Lung (tissue), 9 donors: ENCODE measurements at regions not wholly inside any gene's neighbourhood (a gene's known extent, or its start where the extent isn't known, plus 50 kb on each side); places are given as distances from the start of the nearest gene placed in this dataset.
A peak's percentile ranks its signal among the peaks of the same experiment; 100 is the strongest.
"Not testable (repeated sequence)": the region's sequence is repeated elsewhere in the genome, so short reads cannot be mapped to it uniquely, and the experiment has no call there.

Source experiments
- ATAC-seq: fragments of 200-7000 bp; cut with Tn5 transposase; one replicate; pipeline ENCODE4 v1.9.1; 2020; ENCODE audit warnings: moderate number of reproducible peaks; ENCODE audit not compliant: insufficient read depth, low FRiP score
- DNase-seq, 3 donors: peaks; one replicate each; pipeline ENCODE4 v3.0.0-alpha.2; 2013 to 2017
- H3K27ac ChIP-seq, 2 donors: one replicate each; pipeline ENCODE4 v1.5.1; 2013; ENCODE audit warnings: mild to moderate bottlenecking in 2 of 2, moderate library complexity in 2 of 2, control low read depth in 1 of 2, inconsistent platforms in 1 of 2, low read depth in 1 of 2, low read length in 1 of 2
- H3K27me3 ChIP-seq, 3 donors: one replicate each; pipeline ENCODE4 v1.5.1; 2013; ENCODE audit warnings: low read length in 2 of 3; ENCODE audit not compliant: control insufficient read depth in 3 of 3, insufficient read depth in 3 of 3
- H3K36me3 ChIP-seq, 4 donors: one replicate each; pipeline ENCODE4 v1.5.1; 2013; ENCODE audit warnings: low read length in 4 of 4, mild to moderate bottlenecking in 1 of 4, moderate library complexity in 1 of 4; ENCODE audit not compliant: control insufficient read depth in 4 of 4, insufficient read depth in 4 of 4
- H3K4me1 ChIP-seq, 5 donors: one replicate each; pipeline ENCODE4 v1.5.1; 2013; ENCODE audit warnings: low read length in 5 of 5, mild to moderate bottlenecking in 2 of 5, moderate library complexity in 1 of 5; ENCODE audit not compliant: control insufficient read depth in 5 of 5, insufficient read depth in 5 of 5
- H3K4me3 ChIP-seq: one replicate; pipeline ENCODE4 v1.5.1; 2013; ENCODE audit warnings: mild to moderate bottlenecking, control low read depth, moderate library complexity
- H3K9ac ChIP-seq, 2 donors: one replicate each; pipeline ENCODE4 v1.5.1; 2013; ENCODE audit warnings: low read length in 2 of 2, control low read depth in 1 of 2; ENCODE audit not compliant: insufficient read depth in 1 of 2
- H3K9me3 ChIP-seq, 4 donors: one replicate each; pipeline ENCODE4 v1.5.1; 2013; ENCODE audit warnings: low read length in 3 of 4, mild to moderate bottlenecking in 1 of 4, moderate library complexity in 1 of 4; ENCODE audit not compliant: control insufficient read depth in 4 of 4, insufficient read depth in 3 of 4
- WGBS, 2 donors: extraction: QIAGEN DNeasy Blood & Tissue Kit; methylation state at CpG; one replicate each; pipeline ENCODE4 v1.1.7; 2013; 5-methylcytosine and 5-hydroxymethylcytosine counted together
- donor health status: Bipolar disorder and iron deficiency.
- donor health status: healthy.
- donor health status: DM: yes; HTN: yes; CAD: no.

GRCh38 chr21:10325546-10325945, 195.8 kb upstream of the TPTE start:
- H3K27ac ChIP-seq, H3K9ac ChIP-seq, H3K4me1 ChIP-seq, H3K4me3 ChIP-seq, ATAC-seq, H3K36me3 ChIP-seq, H3K27me3 ChIP-seq: not testable (repeated sequence)
- peaks cover 2 to 29% (median 10%) of the 10 kb centered on the region in 4 donors for H3K9me3 ChIP-seq
- peak in 1 of 3 donors; percentile 84 for DNase-seq
- WGBS, 2 donors, result 66 to 74% methylated on average over 5 of the region's 5 CpGs

GRCh38 chr21:10326146-10326545, 195.2 kb upstream of the TPTE start:
- H3K4me3 ChIP-seq, H3K27me3 ChIP-seq, H3K4me1 ChIP-seq, H3K27ac ChIP-seq, DNase-seq, H3K9ac ChIP-seq, ATAC-seq, H3K36me3 ChIP-seq: not testable (repeated sequence)
- peaks cover 4 to 35% (median 13%) of the 10 kb centered on the region in 4 donors for H3K9me3 ChIP-seq
- WGBS, 2 donors, result 81 to 83% methylated on average over 2 of the region's 2 CpGs

- H3K4me3 ChIP-seq, H3K36me3 ChIP-seq, H3K9ac ChIP-seq, H3K27me3 ChIP-seq, H3K27ac ChIP-seq, DNase-seq, H3K4me1 ChIP-seq: not testable (repeated sequence)
- peak; percentile 8 for ATAC-seq
- peaks cover 8 to 42% (median 14%) of the 10 kb centered on the region in 4 donors for H3K9me3 ChIP-seq
- 49 to 57% methylated on average over 6 of the region's 6 CpGs for WGBS, 2 donors
Measured at GRCh38 chr21:10328646-10329045, 192.7 kb upstream of the TPTE start.

GRCh38 chr21:10330641-10331119, 190.7 kb upstream of the TPTE start:
- H3K27ac ChIP-seq, H3K27me3 ChIP-seq, DNase-seq, H3K4me1 ChIP-seq, H3K4me3 ChIP-seq, H3K9ac ChIP-seq, H3K36me3 ChIP-seq, ATAC-seq: not testable (repeated sequence)
- 77% methylated on average over 10 of the region's 10 CpGs for WGBS, 2 donors
- H3K9me3 ChIP-seq, result peaks cover 8 to 42% (median 14%) of the 10 kb centered on the region in 4 donors

DNA sequence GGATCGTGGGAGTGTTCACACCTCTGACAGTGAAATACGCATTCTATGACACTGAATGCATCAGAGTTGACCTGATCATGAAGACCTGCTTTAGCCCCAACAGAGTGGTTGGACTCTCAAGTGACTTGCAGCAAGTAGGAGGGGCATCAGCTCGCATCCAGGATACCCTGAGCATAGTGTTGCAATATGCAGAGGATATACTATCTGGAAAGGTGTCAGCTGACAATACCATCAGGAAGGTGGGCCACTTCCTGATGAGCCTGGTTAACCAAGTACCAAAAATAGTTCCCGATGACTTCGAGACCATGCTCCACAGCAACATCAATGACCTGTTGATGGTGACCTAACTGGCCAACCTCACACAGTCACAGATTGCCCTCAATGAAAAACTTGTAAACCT, 190.2 kb upstream of the TPTE start:
- ATAC-seq, DNase-seq: not testable (repeated sequence)

DNA sequence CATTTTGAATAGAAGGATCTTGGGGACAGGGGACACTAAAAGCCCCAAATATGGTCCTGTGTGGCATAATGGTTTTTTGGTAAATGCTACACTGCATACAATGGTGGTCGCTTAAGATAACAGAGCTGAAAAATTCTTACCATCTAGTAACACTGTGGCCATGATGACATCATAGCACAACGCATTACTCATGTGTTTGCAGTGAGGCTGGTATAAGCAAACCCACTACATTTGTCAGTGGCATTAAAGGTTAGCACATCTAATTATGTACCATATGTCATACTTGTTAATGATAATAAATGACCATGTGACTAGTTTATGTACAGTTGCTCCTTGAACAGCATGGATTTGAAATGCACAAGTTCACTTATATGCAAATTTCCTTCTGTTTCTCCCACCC, 188.4 kb upstream of the TPTE start:
- ATAC-seq, H3K27ac ChIP-seq, H3K27me3 ChIP-seq, H3K4me1 ChIP-seq, H3K4me3 ChIP-seq, H3K9ac ChIP-seq, DNase-seq, H3K36me3 ChIP-seq: not testable (repeated sequence)
- H3K9me3 ChIP-seq, result peaks cover 3 to 25% (median 11%) of the 10 kb centered on the region in 4 donors
- 33 to 55% methylated on average over 1 of the region's 2 CpGs for WGBS, 2 donors

More for the DNA sequence above, 190.2 kb upstream of the TPTE start:
- H3K9ac ChIP-seq, H3K27me3 ChIP-seq, H3K4me1 ChIP-seq, H3K4me3 ChIP-seq, H3K36me3 ChIP-seq, H3K27ac ChIP-seq: not testable (repeated sequence)
- H3K9me3 ChIP-seq, result peaks cover 8 to 38% (median 13%) of the 10 kb centered on the region in 4 donors
- 76 to 79% methylated on average over 5 of the region's 5 CpGs for WGBS, 2 donors

DNA sequence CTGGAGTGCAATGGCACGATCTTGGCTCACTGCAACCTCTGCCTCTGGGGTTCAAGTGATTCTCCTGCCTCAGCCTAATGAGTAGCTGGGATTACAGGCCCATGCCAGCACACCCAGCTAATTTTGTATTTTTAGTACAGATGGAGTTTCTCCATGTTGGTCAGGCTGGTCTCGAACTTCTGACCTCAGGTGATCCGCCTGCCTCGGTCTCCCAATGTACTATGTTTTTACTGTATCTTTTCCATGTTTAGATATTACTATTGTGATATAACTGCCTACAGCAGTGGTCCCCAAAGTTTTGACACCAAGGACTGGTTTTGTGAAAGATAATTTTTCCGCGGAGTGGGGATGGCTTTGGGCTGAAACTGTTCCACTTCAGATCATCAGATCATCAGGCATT, 187.0 kb upstream of the TPTE start:
- not testable (repeated sequence) for H3K4me3 ChIP-seq, H3K36me3 ChIP-seq, H3K4me1 ChIP-seq, H3K27me3 ChIP-seq, H3K9ac ChIP-seq, ATAC-seq, H3K27ac ChIP-seq, DNase-seq
- WGBS, 2 donors, result 67 to 77% methylated on average over 5 to 6 of the region's 6 CpGs
- peaks cover 3 to 23% (median 14%) of the 10 kb centered on the region in 4 donors for H3K9me3 ChIP-seq

GRCh38 chr21:10342261-10342956, 179.0 kb upstream of the TPTE start:
- not testable (repeated sequence) for H3K4me1 ChIP-seq, DNase-seq, H3K27ac ChIP-seq, H3K4me3 ChIP-seq, H3K9ac ChIP-seq, H3K36me3 ChIP-seq, H3K27me3 ChIP-seq
- peak; percentile 9 for ATAC-seq
- WGBS, 2 donors, result 75 to 76% methylated on average over 24 to 26 of the region's 46 CpGs
- peaks cover 2 to 27% (median 18%) of the 10 kb centered on the region in 4 donors for H3K9me3 ChIP-seq
